ENCODE measurements at regions not wholly inside any gene's neighbourhood (a gene's known extent, or its start where the extent isn't known, plus 50 kb on each side); places are given as distances from the start of the nearest gene placed in this dataset.
"Not testable (repeated sequence)": the region's sequence is repeated elsewhere in the genome, so short reads cannot be mapped to it uniquely, and the experiment has no call there.

GRCh38 chr5:50343715-50344114, 97.4 kb downstream of the EMB start:
- DNase-seq, result no peak

GRCh38 chr5:50340757-50341156, 100.3 kb downstream of the EMB start:
- DNase-seq, result no peak

GRCh38 chr5:50330633-50331032, 110.5 kb downstream of the EMB start:
- DNase-seq, result not testable (repeated sequence)

GRCh38 chr5:50328193-50328729, 112.8 kb downstream of the EMB start:
- peak in 1 of 2 donors; percentile 4 for DNase-seq

GRCh38 chr5:50325237-50325832, 115.8 kb downstream of the EMB start:
- peak in 1 of 2 donors; percentile 44 for DNase-seq

- no peak for DNase-seq
Measured at GRCh38 chr5:50320131-50320749, 120.8 kb downstream of the EMB start.

GRCh38 chr5:50318220-50318619, 122.9 kb downstream of the EMB start:
- DNase-seq, result no peak

GRCh38 chr5:50306488-50306887, 134.6 kb downstream of the EMB start:
- not testable (repeated sequence) for DNase-seq

GRCh38 chr5:50302815-50303490, 138.1 kb downstream of the EMB start:
- DNase-seq, result no peak

- DNase-seq, result no peak
Measured at GRCh38 chr5:50301756-50302155, 139.3 kb downstream of the EMB start.

GRCh38 chr5:50300878-50301277, 140.2 kb downstream of the EMB start:
- DNase-seq, result no peak

GRCh38 chr5:50299896-50300295, 141.2 kb downstream of the EMB start:
- DNase-seq, result no peak

- DNase-seq, result peak in 1 of 2 donors; percentile 0
Measured at GRCh38 chr5:50292735-50293394, 148.2 kb downstream of the EMB start.

GRCh38 chr5:50280461-50280860, 160.6 kb downstream of the EMB start:
- DNase-seq, result not testable (repeated sequence)
